HG03196 (cell line): ENCODE measurements at regions not wholly inside any gene's neighbourhood (a gene's known extent, or its start where the extent isn't known, plus 50 kb on each side); places are given as distances from the start of the nearest gene placed in this dataset.

Experiments used
- ATAC-seq: cut with Tn5 transposase; IDR thresholded peaks from one replicate; pipeline ENCODE4 v1.9.1; 2021; ENCODE audit not compliant: unreplicated experiment

- ATAC-seq = no peak
Measured at GRCh38 chr1:90411185-90411584, 305.9 kb downstream of the BARHL2 start.

DNA sequence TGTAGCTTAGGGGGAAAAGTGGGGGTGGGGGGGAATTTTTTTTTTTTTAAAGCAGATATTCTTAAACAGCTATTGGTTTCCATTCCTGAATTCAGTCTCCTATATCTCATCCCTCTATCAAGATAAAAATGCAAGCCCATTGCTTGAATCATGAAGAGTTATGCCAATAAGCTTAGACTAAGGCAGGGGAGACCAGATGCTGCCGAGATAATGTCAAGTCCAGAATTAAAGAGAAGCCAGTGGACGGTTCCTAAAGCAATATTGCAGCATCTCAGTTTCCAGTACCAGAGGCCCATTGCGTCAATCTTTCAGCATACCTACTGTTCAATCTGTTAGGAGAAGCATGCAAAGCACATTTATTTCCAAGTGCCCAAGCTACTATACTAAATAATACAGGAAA, 309.4 kb downstream of the BARHL2 start:
- no peak for ATAC-seq

- no peak for ATAC-seq
Measured at GRCh38 chr1:90405726-90406125, 311.4 kb downstream of the BARHL2 start.

GRCh38 chr1:90402893-90403849, 313.9 kb downstream of the BARHL2 start:
- no peak for ATAC-seq

- ATAC-seq = no peak
Measured at GRCh38 chr1:90400131-90400530, 317.0 kb downstream of the BARHL2 start.

- ATAC-seq = no peak
Measured at GRCh38 chr1:90396917-90397316, 320.2 kb downstream of the BARHL2 start.

DNA sequence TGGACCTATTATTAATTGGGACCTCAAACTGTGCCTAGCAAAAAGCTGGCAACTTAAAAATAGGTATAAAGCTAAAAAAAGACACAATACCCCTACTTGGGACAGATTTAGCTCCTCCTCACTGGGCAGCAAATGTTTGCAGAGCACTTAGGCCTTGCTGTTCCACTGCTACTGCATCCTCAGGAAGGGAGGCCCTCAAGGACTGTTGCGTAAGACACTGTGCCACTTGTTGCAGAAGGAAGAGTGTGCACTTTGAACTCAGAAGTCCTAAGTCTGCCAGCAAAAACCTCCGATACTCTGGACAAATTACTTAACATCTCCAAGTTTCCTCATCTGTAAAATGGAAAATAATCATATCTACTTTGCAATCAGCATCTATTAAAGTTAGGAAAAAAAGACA, 322.9 kb downstream of the BARHL2 start:
- no peak for ATAC-seq

- no peak for ATAC-seq
Measured at GRCh38 chr1:90393025-90393424, 324.1 kb downstream of the BARHL2 start.

- ATAC-seq = no peak
Measured at GRCh38 chr1:90391126-90391525, 326.0 kb downstream of the BARHL2 start.

- ATAC-seq = no peak
Measured at GRCh38 chr1:90387805-90388204, 329.3 kb downstream of the BARHL2 start.

DNA sequence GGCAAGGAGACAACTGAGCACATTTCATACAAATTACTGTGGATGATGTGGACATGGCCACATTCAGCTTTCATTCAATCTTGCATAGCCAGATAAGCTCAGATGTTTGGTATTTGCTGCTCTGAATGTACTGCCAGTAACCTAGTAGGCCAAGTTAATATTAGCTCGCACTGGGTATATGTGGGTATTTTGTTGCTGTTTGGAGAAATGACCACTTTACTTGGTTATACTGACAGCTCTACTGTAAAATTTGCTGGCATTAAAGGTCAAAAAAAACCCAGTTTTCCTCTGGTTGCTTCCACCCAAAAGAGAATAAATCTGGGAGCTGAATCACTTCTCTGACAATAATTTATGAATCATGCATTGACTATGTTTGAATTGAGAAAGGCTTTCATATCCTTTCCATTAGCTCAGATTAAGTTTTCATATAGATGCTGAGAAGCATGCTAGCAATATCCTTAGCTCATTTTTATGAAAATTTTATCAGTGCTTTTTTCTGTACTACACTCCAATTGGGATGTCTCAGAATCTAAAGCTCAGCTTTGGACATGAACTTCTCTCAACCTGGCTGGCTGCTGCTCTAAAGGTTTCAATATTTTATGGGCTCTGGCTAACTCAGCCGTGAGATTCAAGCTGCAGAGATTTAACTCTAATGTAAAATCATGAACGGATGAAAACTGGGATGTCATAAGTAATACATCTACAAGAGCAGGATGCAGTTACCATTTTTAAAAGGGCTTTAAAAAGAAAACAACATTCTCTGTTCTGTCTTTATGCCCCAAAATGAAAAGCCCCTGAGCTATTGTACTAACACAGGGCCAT, 330.0 kb downstream of the BARHL2 start:
- no peak for ATAC-seq

GRCh38 chr1:90384193-90384592, 332.9 kb downstream of the BARHL2 start:
- ATAC-seq = no peak

GRCh38 chr1:90382161-90382560, 334.9 kb downstream of the BARHL2 start:
- ATAC-seq = no peak

DNA sequence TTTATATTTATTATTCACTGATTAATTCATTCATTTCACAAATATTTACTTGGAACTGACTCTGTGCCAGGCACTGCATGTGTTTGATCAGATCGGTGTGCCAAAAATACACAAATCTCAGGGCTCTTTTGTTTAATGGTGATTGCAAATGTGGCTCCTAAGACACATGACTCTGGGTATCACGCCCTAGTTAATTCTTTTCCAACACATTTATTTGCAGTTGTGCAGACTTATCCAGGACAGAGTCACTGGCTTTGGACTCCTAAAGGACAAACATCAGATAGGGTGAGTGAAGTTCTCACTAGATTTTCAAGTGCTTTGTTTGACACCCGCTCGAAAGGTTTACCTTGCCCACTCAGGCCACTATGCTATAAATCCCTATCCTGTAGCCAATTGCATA, 335.5 kb downstream of the BARHL2 start:
- no peak for ATAC-seq

- ATAC-seq = no peak
Measured at GRCh38 chr1:90371448-90371813, 345.7 kb downstream of the BARHL2 start.

GRCh38 chr1:90370686-90371447, 346.2 kb downstream of the BARHL2 start:
- ATAC-seq = no peak

- no peak for ATAC-seq
Measured at GRCh38 chr1:90362163-90362562, 354.9 kb downstream of the BARHL2 start.

DNA sequence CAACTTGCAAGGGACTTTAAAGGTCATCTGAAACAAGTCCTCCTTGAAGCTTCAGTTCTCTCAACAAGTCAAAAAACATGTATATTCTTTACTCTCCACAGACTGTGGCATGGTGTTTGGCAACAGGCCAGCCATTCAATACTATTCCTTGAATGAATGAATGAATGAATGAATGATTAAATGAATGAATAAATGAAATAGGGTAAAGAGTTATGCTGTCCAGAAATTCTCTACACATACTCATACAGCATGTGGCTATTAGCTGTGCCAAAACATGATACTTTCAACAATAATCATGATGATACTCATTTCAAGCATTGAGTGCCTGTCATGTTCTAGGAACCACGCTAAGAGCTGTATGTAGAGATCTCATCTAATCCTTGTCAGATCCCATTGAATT, 356.1 kb downstream of the BARHL2 start:
- no peak for ATAC-seq

DNA sequence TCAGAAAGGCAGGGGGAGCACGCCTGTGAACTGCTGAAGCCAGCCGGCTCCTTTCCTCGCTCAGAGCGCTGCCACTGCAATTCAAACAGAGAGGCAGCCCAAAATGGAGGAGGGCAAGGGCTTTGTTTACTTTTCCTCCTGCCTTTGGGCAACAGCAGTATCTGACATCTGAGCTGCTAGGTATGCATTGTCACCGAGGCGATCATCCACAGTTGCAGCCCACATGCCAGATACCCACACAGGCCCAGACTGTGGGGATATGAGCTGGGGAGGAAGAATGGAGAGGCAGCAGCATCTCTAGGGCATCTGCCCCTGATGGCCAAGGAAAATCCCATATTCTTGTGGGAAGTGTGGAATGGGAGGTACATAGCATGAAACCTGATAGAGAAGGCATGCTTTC, 357.1 kb downstream of the BARHL2 start:
- ATAC-seq = no peak

DNA sequence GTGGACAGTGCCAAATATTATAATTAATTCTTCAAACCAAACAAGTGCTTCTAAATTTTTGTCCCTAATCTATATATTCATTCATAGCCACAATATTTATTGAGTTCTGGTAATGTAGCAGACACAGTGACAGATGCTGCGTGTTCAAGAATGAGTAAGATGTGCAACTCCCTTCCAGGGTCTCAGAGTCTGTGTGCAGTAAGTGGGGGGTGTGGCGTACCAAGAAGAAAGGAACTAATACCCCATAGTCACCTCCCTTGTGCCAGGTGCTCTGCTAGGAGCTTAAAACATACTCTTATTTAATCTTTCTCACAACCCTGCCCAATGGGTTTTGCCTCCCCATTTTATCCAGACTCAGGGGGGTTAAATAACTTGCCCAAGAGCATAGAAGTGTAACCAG, 358.7 kb downstream of the BARHL2 start:
- no peak for ATAC-seq

DNA sequence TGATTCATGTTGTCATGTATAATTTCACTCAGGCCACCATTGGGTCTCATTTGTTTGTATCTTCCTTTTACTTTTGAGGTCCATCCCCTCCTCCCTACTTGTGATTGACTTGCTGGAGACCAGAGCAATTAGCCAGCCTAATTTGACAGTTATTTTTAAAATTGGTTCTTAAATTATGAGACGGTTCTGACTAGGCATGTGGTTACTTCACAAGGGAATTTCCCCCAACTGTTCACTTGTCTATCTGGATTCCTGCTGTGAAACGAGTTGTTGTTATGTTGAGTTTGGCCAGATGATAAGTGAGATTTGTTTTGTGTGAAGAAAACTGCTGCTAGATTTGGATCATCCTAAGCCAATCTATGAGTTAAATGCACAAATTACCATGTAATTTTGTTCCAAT, 359.1 kb downstream of the BARHL2 start:
- no peak for ATAC-seq
